ENCODE measurements at regions not wholly inside any gene's neighbourhood (a gene's known extent, or its start where the extent isn't known, plus 50 kb on each side); places are given as distances from the start of the nearest gene placed in this dataset.

- 87% methylated on average over 7 of the region's 7 CpGs for WGBS, 2 donors
- Histone ChIP-seq H3K27ac (no peak overlapping the region), H3K4me3 (no peak overlapping the region), H3K9me3 (no peaks in the 10 kb centered on the region), H3K27me3 (peaks cover 0 to 4% (median 0%) of the 10 kb centered on the region in 7 donors), H3K36me3 (no peaks in the 10 kb centered on the region), H3K4me1 (peaks cover 0 to 4% (median 0%) of the 10 kb centered on the region in 9 donors)
- TF ChIP-seq CTCF (IDR thresholded peaks at IDR 0.05), result no peak
- DNase-seq, result no peak
- no peak for ATAC-seq
- intact Hi-C loops (cut with DNase I), result no loop called here
These were observed 362.3 kb downstream of the SLC4A3 start for GRCh38 chr2:219989744-219990143.

GRCh38 chr2:219991116-219991515 is 363.7 kb downstream of the SLC4A3 start:
- no peak overlapping the region for H3K4me3 ChIP-seq
- H3K27ac ChIP-seq, result no peak overlapping the region
- WGBS, 2 donors, result 68 to 72% methylated on average over 2 of the region's 2 CpGs
- H3K9me3 ChIP-seq, result no peaks in the 10 kb centered on the region
- DNase-seq, result no peak
- no peak for TF ChIP-seq CTCF (IDR thresholded peaks at IDR 0.05)
- H3K36me3 ChIP-seq, result no peaks in the 10 kb centered on the region
- intact Hi-C loops (cut with DNase I), result no loop called here
- peaks cover 0 to 4% (median 0%) of the 10 kb centered on the region in 7 donors for H3K27me3 ChIP-seq
- peaks cover 0 to 4% (median 0%) of the 10 kb centered on the region in 9 donors for H3K4me1 ChIP-seq
- ATAC-seq, result no peak

GRCh38 chr2:219995399-219995798 is 368.0 kb downstream of the SLC4A3 start:
- no peak for TF ChIP-seq CTCF (IDR thresholded peaks at IDR 0.05)
- H3K4me1 ChIP-seq, result peaks cover 0 to 4% (median 0%) of the 10 kb centered on the region in 9 donors
- DNase-seq, result no peak
- intact Hi-C loops (cut with DNase I), result no loop called here
- no peaks in the 10 kb centered on the region for H3K36me3 ChIP-seq
- H3K27me3 ChIP-seq, result peaks cover 0 to 4% (median 0%) of the 10 kb centered on the region in 7 donors
- no peak for ATAC-seq
- H3K9me3 ChIP-seq, result no peaks in the 10 kb centered on the region
- 77 to 80% methylated on average over 5 of the region's 5 CpGs for WGBS, 2 donors
- no peak overlapping the region for H3K27ac ChIP-seq
- no peak overlapping the region for H3K4me3 ChIP-seq

- ATAC-seq (no peak), DNase-seq (no peak)
- intact Hi-C loops (cut with DNase I), result no loop called here
- 82 to 85% methylated on average over 4 of the region's 4 CpGs for WGBS, 2 donors
- Histone ChIP-seq H3K4me3 (no peak overlapping the region), H3K27me3 (peaks cover 0 to 4% (median 0%) of the 10 kb centered on the region in 7 donors), H3K9me3 (no peaks in the 10 kb centered on the region), H3K27ac (no peak overlapping the region), H3K4me1 (peaks cover 0 to 2% (median 0%) of the 10 kb centered on the region in 9 donors), H3K36me3 (no peaks in the 10 kb centered on the region)
- TF ChIP-seq CTCF (IDR thresholded peaks at IDR 0.05), result no peak
These were observed 368.7 kb downstream of the SLC4A3 start for GRCh38 chr2:219995991-219996765.

All from heart right ventricle (tissue), 16 donors.